Upper lobe of left lung (tissue), 4 donors: ENCODE measurements at regions not wholly inside any gene's neighbourhood (a gene's known extent, or its start where the extent isn't known, plus 50 kb on each side); places are given as distances from the start of the nearest gene placed in this dataset.

ENCODE experiments used
- CTCF ChIP-seq, 6 experiments: fragments of 450-650 bp in 4 of 6; fragments of 200-600 bp in 2 of 6; sonication (generic) in 2 of 6; IDR thresholded peaks; one replicate each; pipeline ENCODE4 v1.5.1; 2016 to 2019; ENCODE audit warnings: antibody characterized with exemption in 6 of 6
- EP300 ChIP-seq, 4 donors: sonication (generic); formaldehyde crosslinking; IDR thresholded peaks; one replicate each; pipeline ENCODE4 v1.5.1; 2017; ENCODE audit warnings: antibody characterized with exemption in 4 of 4, control low read depth in 2 of 4
- POLR2A ChIP-seq, 4 donors: fragments of 450-650 bp; IDR thresholded peaks; one replicate each; pipeline ENCODE4 v1.5.1; 2016 to 2017; ENCODE audit warnings: antibody characterized with exemption in 4 of 4, mild to moderate bottlenecking in 2 of 4
- POLR2AphosphoS5 ChIP-seq, 2 donors: sonication (generic); formaldehyde crosslinking; IDR thresholded peaks; one replicate each; pipeline ENCODE4 v1.5.1; 2017; ENCODE audit warnings: antibody characterized with exemption in 2 of 2

GRCh38 chr16:27628241-27628942 is 78.4 kb downstream of the KATNIP start:
- TF ChIP-seq CTCF (IDR thresholded peaks at IDR 0.05) (no peak), POLR2A (IDR thresholded peaks at IDR 0.05) (no peak), EP300 (IDR thresholded peaks at IDR 0.05) (no peak), POLR2AphosphoS5 (IDR thresholded peaks at IDR 0.05) (no peak)
